Frontal cortex (tissue), 3 donors: ENCODE measurements at regions not wholly inside any gene's neighbourhood (a gene's known extent, or its start where the extent isn't known, plus 50 kb on each side); places are given as distances from the start of the nearest gene placed in this dataset.

Experiments used
- DNase-seq, 2 donors: peaks; one replicate each; pipeline ENCODE4 v3.0.0; 2012; ENCODE audit warnings: low spot score in 2 of 2
- FAIRE-seq: peaks from 2 replicates; lab custom pipeline; 2012; peaks lifted over from hg19 to GRCh38; lab: Jason Lieb, UNC
- donor health status: control.
- donor health status: control.
- donor health status: control.

GRCh38 chr2:71777946-71778345 is 324.6 kb downstream of the DYSF start:
- DNase-seq (no peak), FAIRE-seq (no peak)

- FAIRE-seq (no peak), DNase-seq (no peak)
These were observed 322.9 kb downstream of the DYSF start for GRCh38 chr2:71776227-71776626.

DNA sequence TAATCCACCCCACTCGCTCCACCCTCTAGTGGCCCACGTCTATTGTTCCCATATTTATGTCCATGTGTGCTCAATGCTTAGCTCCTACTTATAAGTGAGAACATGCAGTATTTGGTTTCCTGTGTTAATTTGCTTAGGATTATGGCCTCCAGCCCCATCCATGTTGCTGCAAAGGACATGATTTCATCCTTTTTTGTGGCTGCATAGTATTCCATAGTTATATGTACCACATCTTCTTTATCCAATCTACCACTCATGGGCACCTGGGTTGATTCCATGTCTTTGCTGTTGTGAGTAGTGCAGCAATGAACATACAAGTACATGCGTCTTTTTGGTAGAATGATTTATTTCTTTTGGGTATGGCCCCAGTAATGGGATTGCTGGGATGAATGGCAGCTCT is 319.9 kb downstream of the DYSF start:
- FAIRE-seq, result no peak
- DNase-seq, result no peak

DNA sequence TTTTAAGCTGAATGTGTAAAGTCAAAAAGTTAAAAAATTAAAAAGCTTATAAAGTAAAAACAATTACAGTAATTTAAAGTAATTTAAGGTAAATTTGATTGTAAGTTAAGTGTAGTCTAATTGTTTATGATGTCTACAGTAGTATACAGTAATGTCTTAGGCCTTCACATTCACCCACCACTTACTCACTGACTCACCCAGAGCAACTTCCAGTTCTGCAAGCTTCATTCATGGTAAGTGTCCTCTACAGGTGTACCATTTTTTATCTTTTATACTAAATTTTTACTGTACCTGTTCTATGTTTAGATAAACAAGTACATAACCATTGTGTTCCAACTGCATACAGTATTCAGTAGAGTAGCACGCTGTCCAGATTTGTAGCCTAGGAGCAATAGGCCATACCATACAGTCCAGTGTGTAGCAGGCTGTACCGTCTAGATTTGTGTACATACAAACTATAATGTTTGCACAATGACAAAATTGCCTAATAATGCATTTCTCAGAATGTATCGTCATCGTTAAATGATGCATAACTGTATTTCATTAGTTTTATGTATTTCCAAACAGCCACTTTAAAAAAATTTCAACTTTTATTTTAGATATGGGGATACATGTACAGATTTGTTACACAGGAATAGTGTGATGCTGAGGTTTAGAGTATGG is 319.3 kb downstream of the DYSF start:
- FAIRE-seq, result peak; percentile 51

GRCh38 chr2:71767663-71768062 is 314.3 kb downstream of the DYSF start:
- DNase-seq (no peak), FAIRE-seq (no peak)

More for the DNA sequence above, 319.3 kb downstream of the DYSF start:
- DNase-seq, result no peak

- DNase-seq, result no peak
- no peak for FAIRE-seq
These were observed 305.7 kb downstream of the DYSF start for GRCh38 chr2:71759060-71759459.

DNA sequence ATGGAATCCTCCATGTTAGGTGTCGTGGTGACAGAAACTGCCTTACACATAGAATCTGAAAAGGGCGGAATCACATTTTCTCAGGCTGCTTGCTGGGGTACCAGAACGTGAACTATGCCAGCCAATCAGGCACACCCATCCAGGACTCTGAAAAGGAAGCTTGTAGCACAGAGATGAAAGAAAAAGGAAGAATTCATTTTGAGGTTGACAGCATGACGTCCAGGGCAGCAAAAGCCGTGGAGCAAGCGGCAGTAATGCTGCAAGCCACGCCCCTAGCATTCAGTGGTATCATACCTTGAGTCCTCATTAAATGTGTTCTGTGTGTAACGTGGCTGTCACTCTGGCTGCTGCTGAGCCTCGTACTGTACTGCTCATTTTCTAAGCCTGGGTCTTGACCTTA is 304.0 kb downstream of the DYSF start:
- DNase-seq (no peak), FAIRE-seq (no peak)

- DNase-seq, result no peak
- no peak for FAIRE-seq
These were observed 303.0 kb downstream of the DYSF start for GRCh38 chr2:71756280-71756906.

GRCh38 chr2:71751590-71751989 is 298.2 kb downstream of the DYSF start:
- DNase-seq (no peak), FAIRE-seq (no peak)

- FAIRE-seq, result no peak
These were observed 296.3 kb downstream of the DYSF start for GRCh38 chr2:71749671-71750101.

GRCh38 chr2:71748227-71748626 is 294.9 kb downstream of the DYSF start:
- no peak for DNase-seq
- FAIRE-seq, result no peak

More at GRCh38 chr2:71749671-71750101, 296.3 kb downstream of the DYSF start:
- DNase-seq, result no peak

DNA sequence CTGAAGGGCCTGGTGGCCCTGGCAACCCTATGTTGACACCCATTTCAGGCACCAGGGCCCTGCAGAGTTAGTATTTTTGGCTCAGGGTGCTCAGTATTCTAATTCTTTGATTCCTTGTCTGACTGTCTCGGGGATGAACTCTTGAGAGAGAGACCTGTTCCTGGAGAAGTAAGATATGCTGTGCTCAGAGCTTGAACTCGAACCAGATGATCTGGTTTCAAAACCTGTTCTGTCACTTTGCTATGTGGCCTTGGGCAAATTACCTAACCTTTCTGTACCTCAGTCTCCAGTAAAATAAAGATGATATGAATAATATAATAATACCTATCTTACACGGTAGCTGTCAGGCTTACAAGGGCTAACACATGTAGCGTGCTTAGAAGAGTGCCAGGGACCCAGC is 294.2 kb downstream of the DYSF start:
- FAIRE-seq, result no peak
- DNase-seq, result no peak

DNA sequence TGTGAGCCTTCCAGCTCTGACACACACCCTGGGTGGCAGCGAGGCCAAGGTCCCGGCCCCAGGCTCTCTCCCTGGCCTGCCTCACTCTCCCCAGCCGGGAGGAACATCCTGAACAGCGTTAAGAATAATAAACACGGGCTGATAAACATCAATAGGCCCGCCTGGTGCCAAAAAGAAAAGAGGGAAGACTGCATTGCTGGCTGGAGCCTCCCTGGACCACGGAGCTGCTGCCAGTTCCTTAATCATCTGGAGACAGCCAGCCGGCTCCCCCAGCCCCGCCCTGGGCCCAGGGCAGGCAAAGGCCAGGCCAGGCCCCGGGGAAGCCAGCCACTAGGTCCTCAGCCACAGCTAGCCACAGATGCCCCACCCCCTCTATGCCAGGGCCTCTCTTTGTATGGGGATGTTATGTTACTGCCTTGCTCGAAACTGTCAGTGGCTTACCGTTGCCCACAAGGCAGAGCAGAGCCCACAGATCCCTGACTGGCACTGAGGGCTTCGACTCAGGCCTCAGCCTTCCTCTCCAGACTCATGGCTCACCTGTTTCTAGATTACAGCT is 293.7 kb downstream of the DYSF start:
- FAIRE-seq, result no peak
- no peak for DNase-seq

DNA sequence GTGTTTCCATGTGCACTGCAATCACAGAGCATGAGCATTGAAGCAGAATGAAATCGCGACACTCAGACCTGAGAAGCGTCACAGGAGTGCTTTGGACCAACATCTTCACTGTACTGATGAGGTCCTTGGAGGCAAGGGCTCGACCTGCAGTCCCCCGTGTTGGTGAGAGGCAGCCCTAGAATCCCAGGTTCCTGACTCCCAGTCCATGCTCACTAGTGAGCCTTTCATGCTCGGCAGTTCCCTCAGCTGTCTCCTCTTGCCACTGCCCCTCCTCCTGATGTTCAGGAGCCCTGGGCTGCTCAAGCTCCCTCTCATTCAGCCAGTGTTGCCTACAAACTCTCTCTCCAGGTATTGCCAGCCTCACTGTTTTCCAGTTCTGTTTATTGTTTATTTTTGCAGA is 291.4 kb downstream of the DYSF start:
- no peak for DNase-seq
- no peak for FAIRE-seq

GRCh38 chr2:71743995-71744675 is 290.8 kb downstream of the DYSF start:
- FAIRE-seq (no peak), DNase-seq (no peak)

DNA sequence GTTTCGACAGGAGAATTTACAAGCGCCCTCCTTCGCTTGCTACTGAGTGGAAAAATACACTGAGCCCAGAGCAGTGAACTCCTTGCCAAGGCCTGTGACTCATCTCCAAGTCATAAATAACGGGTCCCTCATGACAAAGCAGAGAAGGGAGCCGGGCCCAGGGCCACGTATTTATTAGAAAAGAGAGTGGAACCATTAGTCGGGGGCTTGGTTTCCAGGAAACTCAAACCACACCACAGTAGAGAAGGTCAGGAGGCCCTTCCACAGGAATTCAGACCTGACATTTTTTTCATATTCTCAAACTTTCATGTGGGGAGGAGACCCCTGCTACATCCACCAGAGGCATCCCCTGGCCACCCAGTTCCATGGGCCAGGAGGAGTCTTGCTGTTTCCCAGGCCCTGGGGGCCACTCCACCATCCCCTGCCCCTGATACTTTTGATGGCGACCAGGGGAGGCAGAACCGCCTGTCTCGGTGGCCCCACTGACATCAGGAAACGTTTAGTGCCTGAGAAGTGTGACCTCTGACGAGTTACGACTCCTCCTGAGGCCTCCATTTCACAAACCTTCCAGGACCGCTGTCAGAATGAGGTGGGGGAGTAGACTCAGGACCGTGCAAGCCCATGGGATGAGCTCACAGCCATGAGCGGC is 289.7 kb downstream of the DYSF start:
- DNase-seq (no peak), FAIRE-seq (no peak)

DNA sequence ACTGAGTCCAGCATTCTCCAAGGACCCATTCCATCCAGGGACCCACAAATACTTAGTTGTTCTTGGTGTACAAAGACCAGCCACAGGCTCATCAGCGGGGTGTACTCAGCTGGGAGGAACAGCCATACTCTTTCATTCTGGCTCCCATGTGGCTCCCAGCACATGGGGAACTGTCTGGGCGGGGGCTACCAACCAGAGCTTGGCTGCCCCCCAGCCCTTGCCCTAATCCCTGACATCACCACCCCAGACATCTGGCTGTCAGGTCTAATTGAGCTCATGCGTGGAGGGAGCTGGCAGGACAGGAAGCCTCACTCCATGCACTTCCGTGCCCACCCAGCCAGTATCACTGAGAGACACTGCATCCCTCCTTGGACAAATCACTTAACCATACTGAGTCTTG is 283.6 kb downstream of the DYSF start:
- FAIRE-seq (no peak), DNase-seq (peak in 1 of 2 donors; percentile 18)

DNA sequence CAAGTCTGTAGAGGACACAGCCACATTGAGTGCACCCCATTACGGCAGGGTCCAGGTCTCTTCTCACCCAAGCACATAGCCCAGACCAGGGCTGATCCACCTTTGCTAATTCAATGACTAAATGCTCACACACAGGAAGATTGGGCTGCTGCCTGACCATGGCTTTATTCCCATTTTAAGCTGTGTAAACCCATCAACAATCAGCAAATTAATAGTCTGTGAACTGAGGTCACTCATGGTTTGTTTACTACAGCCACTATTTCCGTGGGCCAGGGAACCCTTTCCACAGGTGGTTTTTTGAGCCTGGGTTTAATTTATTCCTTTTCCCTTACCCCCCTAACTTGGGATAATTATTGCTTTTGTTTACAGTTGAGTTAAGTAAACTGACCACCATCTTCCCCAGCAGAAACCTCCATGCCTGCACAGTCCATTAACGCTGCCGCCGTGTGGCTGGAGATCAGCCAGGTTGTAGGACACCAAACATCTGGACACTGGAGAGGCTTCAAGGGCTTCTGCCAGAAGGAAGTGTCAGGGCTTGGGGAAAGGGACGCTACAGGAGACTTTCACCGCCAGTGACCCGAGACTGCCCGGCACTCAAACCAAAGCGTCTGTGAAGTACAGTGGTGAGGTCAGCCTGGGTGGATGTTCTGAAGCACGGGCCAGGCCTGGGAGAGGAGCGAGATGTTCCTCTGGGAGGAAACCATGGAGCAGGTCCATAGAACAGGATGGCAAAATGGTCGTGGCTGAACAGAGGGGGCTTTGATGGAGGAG is 282.9 kb downstream of the DYSF start:
- DNase-seq (no peak), FAIRE-seq (no peak)
